ENCODE measurements at regions not wholly inside any gene's neighbourhood (a gene's known extent, or its start where the extent isn't known, plus 50 kb on each side); places are given as distances from the start of the nearest gene placed in this dataset.

DNA sequence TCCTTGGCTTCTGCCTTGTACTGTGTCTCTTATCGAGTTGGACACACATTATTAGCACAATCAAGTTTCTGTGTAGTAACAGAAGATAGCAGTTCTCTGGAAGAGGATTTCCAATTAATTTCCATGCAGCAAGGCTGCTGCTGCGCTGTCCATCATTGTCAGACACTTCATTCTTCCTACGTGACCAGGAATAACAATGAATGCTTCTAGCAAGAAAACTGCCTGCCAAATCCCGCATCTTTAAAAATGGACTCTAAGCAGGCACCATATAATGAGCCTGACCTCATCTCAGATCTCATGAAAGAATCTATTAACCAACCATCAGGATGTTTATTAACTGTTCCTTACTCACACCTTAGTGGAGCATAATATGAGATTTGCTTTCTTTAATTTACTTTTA lies 1067.7 kb upstream of the FAM98A start:
- H3K4me3 ChIP-seq = no peak overlapping the region
- H3K79me2 ChIP-seq (ENCODE audit: low read depth) = no peaks in the 10 kb centered on the region
- no peak for DNase-seq
- H3F3A ChIP-seq (ENCODE audit: insufficient read depth, low read depth) = no peaks in the 10 kb centered on the region
- no peaks in the 10 kb centered on the region for H3K27me3 ChIP-seq (ENCODE audit: insufficient read depth, low read depth)
- H3K4me1 ChIP-seq (replicated peaks; ENCODE audit: insufficient read depth) = no peaks in the 10 kb centered on the region
- H2AFZ ChIP-seq = no peak overlapping the region
- no TSS peak for BruUV-seq (replicated peaks)
- H3K9me3 ChIP-seq (ENCODE audit: insufficient read depth, low read depth) = no peaks in the 10 kb centered on the region
- no peaks in the 10 kb centered on the region for H3K36me3 ChIP-seq (ENCODE audit: low read depth)
- TF ChIP-seq EZH2 (IDR thresholded peaks at IDR 0.05; ENCODE audit: low read depth) = no peak
- TF ChIP-seq, protein P1, sequence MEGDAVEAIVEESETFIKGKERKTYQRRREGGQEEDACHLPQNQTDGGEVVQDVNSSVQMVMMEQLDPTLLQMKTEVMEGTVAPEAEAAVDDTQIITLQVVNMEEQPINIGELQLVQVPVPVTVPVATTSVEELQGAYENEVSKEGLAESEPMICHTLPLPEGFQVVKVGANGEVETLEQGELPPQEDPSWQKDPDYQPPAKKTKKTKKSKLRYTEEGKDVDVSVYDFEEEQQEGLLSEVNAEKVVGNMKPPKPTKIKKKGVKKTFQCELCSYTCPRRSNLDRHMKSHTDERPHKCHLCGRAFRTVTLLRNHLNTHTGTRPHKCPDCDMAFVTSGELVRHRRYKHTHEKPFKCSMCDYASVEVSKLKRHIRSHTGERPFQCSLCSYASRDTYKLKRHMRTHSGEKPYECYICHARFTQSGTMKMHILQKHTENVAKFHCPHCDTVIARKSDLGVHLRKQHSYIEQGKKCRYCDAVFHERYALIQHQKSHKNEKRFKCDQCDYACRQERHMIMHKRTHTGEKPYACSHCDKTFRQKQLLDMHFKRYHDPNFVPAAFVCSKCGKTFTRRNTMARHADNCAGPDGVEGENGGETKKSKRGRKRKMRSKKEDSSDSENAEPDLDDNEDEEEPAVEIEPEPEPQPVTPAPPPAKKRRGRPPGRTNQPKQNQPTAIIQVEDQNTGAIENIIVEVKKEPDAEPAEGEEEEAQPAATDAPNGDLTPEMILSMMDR (conservative IDR thresholded peaks at IDR 0.05) = no peak
- intact Hi-C loops (cut with micrococcal nuclease; ENCODE audit: unreplicated experiment) = no loop called here
- CTCF ChIA-PET = no interaction called here
- no peak overlapping the region for H3K27ac ChIP-seq
- H3K4me2 ChIP-seq = no peak overlapping the region
- POLR2A ChIA-PET (ENCODE audit: unreplicated experiment) = no interaction called here
- no peaks in the 10 kb centered on the region for H3K9me2 ChIP-seq (ENCODE audit: insufficient read depth)
- no peaks in the 10 kb centered on the region for H4K20me1 ChIP-seq (ENCODE audit: insufficient read depth)

DNA sequence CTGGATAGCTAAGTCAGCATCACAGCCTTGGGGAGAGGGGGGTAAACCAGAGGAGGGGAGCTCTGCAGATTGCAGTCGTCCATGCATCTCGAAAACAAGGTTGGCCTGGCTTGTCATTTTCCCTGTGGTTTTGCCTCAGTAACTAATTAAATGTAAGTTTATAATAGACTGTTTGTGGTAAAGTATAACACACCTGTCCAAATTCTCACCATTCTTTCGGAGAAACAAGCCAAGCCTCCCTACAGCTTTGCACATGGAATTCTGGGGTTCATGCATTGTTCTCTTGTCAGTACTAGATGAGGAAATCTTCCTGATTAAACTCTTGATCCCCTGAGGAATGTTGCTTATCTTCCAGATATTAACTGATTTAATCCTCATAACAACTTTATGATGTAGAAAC lies 1065.2 kb upstream of the FAM98A start:
- no peak for DNase-seq
- Histone ChIP-seq H3K36me3 (ENCODE audit: low read depth) (no peaks in the 10 kb centered on the region), H3K9me3 (ENCODE audit: insufficient read depth, low read depth) (no peaks in the 10 kb centered on the region), H3K79me2 (ENCODE audit: low read depth) (no peaks in the 10 kb centered on the region), H4K20me1 (ENCODE audit: insufficient read depth) (no peaks in the 10 kb centered on the region), H3K27ac (no peak overlapping the region), H3F3A (ENCODE audit: insufficient read depth, low read depth) (no peaks in the 10 kb centered on the region), H3K4me3 (no peak overlapping the region), H3K27me3 (ENCODE audit: insufficient read depth, low read depth) (no peaks in the 10 kb centered on the region), H3K9me2 (ENCODE audit: insufficient read depth) (no peaks in the 10 kb centered on the region), H3K4me1 (replicated peaks; ENCODE audit: insufficient read depth) (no peaks in the 10 kb centered on the region), H3K4me2 (no peak overlapping the region), H2AFZ (no peak overlapping the region)
- POLR2A ChIA-PET (ENCODE audit: unreplicated experiment) = no interaction called here
- no TSS peak for BruUV-seq (replicated peaks)
- TF ChIP-seq, protein P1 (conservative IDR thresholded peaks at IDR 0.05) = no peak
- TF ChIP-seq EZH2 (IDR thresholded peaks at IDR 0.05; ENCODE audit: low read depth) = no peak
- CTCF ChIA-PET = no interaction called here
- intact Hi-C loops (cut with micrococcal nuclease; ENCODE audit: unreplicated experiment) = no loop called here

DNA sequence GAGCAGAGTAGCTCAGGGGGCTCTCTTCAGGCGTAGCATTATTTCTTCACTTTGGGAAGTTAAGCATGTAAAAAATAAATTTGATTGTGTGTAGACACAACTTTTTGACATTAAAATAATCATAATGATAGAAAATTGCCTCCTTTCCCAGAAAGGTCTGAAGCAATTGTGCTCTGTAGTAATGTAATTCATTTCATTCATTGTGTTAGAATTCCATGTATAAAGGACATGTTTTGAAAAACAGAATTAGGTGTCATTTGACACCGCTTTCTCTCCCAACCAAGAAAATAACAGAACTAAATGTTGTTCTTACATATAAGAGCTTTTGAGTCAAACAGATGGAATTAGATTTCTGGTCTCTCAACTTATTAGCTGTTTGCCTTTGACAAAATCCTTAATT lies 1064.2 kb upstream of the FAM98A start:
- no peaks in the 10 kb centered on the region for H3K27me3 ChIP-seq (ENCODE audit: insufficient read depth, low read depth)
- no TSS peak for BruUV-seq (replicated peaks)
- H2AFZ ChIP-seq = no peak overlapping the region
- no peak for DNase-seq
- H3K9me2 ChIP-seq (ENCODE audit: insufficient read depth) = no peaks in the 10 kb centered on the region
- no peaks in the 10 kb centered on the region for H3K9me3 ChIP-seq (ENCODE audit: insufficient read depth, low read depth)
- no peaks in the 10 kb centered on the region for H3F3A ChIP-seq (ENCODE audit: insufficient read depth, low read depth)
- no peaks in the 10 kb centered on the region for H3K4me1 ChIP-seq (replicated peaks; ENCODE audit: insufficient read depth)
- H3K27ac ChIP-seq = no peak overlapping the region
- H4K20me1 ChIP-seq (ENCODE audit: insufficient read depth) = no peaks in the 10 kb centered on the region
- ChIA-PET CTCF (no interaction called here), POLR2A (ENCODE audit: unreplicated experiment) (no interaction called here)
- no peak overlapping the region for H3K4me2 ChIP-seq
- TF ChIP-seq, protein P1 (conservative IDR thresholded peaks at IDR 0.05) = no peak
- TF ChIP-seq EZH2 (IDR thresholded peaks at IDR 0.05; ENCODE audit: low read depth) = no peak
- no peaks in the 10 kb centered on the region for H3K36me3 ChIP-seq (ENCODE audit: low read depth)
- intact Hi-C loops (cut with micrococcal nuclease; ENCODE audit: unreplicated experiment) = no loop called here
- H3K79me2 ChIP-seq (ENCODE audit: low read depth) = no peaks in the 10 kb centered on the region
- H3K4me3 ChIP-seq = no peak overlapping the region

Measured in PC-9 (cell line).